GM19351 (cell line): ENCODE measurements at regions not wholly inside any gene's neighbourhood (a gene's known extent, or its start where the extent isn't known, plus 50 kb on each side); places are given as distances from the start of the nearest gene placed in this dataset.

ENCODE experiments used
- ATAC-seq: cut with Tn5 transposase; IDR thresholded peaks from one replicate; pipeline ENCODE4 v1.9.1; 2021; ENCODE audit warnings: mild to moderate bottlenecking, moderate library complexity; ENCODE audit not compliant: unreplicated experiment

- ATAC-seq, result no peak
These were observed 284.5 kb downstream of the XXYLT1 start for GRCh38 chr3:194986208-194987043.

- ATAC-seq, result no peak
These were observed 283.1 kb downstream of the XXYLT1 start for GRCh38 chr3:194987571-194988494.

GRCh38 chr3:194988495-194989165 lies 282.3 kb downstream of the XXYLT1 start:
- ATAC-seq, result no peak

GRCh38 chr3:194989241-194989640 lies 281.7 kb downstream of the XXYLT1 start:
- no peak for ATAC-seq

GRCh38 chr3:194990454-194991337 lies 280.3 kb downstream of the XXYLT1 start:
- ATAC-seq, result no peak

- ATAC-seq, result no peak
These were observed 279.7 kb downstream of the XXYLT1 start for GRCh38 chr3:194991338-194991654.

GRCh38 chr3:194993896-194994295 lies 277.1 kb downstream of the XXYLT1 start:
- ATAC-seq, result no peak

GRCh38 chr3:194994551-194994981 lies 276.4 kb downstream of the XXYLT1 start:
- no peak for ATAC-seq

- ATAC-seq, result no peak
These were observed 275.6 kb downstream of the XXYLT1 start for GRCh38 chr3:194995334-194995733.

- no peak for ATAC-seq
These were observed 275.0 kb downstream of the XXYLT1 start for GRCh38 chr3:194995922-194996321.

- ATAC-seq, result no peak
These were observed 274.2 kb downstream of the XXYLT1 start for GRCh38 chr3:194996746-194997145.

- ATAC-seq, result no peak
These were observed 272.5 kb downstream of the XXYLT1 start for GRCh38 chr3:194998417-194998816.

GRCh38 chr3:194998948-194999347 lies 272.0 kb downstream of the XXYLT1 start:
- no peak for ATAC-seq

GRCh38 chr3:194999491-194999890 lies 271.5 kb downstream of the XXYLT1 start:
- ATAC-seq, result no peak

- ATAC-seq, result no peak
These were observed 269.7 kb downstream of the XXYLT1 start for GRCh38 chr3:195001261-195001660.

GRCh38 chr3:195001961-195002861 lies 268.7 kb downstream of the XXYLT1 start:
- peak; percentile 71 for ATAC-seq

GRCh38 chr3:195003006-195003892 lies 267.7 kb downstream of the XXYLT1 start:
- no peak for ATAC-seq

- ATAC-seq, result no peak
These were observed 267.1 kb downstream of the XXYLT1 start for GRCh38 chr3:195003893-195004289.
